ENCODE measurements at regions not wholly inside any gene's neighbourhood (a gene's known extent, or its start where the extent isn't known, plus 50 kb on each side); places are given as distances from the start of the nearest gene placed in this dataset.

- no peaks in the 10 kb centered on the region for H3K9me2 ChIP-seq (replicated peaks; ENCODE audit: insufficient read depth)
- no peak overlapping the region for H2AFZ ChIP-seq
- H3K9me3 ChIP-seq (ENCODE audit: low read depth), result no peaks in the 10 kb centered on the region
- no peak overlapping the region for H3K27ac ChIP-seq
- no peaks in the 10 kb centered on the region for H3K36me3 ChIP-seq (replicated peaks; ENCODE audit: insufficient read depth, low read depth)
- H3K79me2 ChIP-seq, result no peaks in the 10 kb centered on the region
- H3K4me1 ChIP-seq (ENCODE audit: insufficient read depth), result no peaks in the 10 kb centered on the region
- no peak for TF ChIP-seq EZH2 (IDR thresholded peaks at IDR 0.05; ENCODE audit: borderline replicate concordance)
- no peak for TF ChIP-seq CTCF (IDR thresholded peaks at IDR 0.05; ENCODE audit: poor library complexity)
- no peak for TF ChIP-seq EZH2phosphoT487 (IDR thresholded peaks at IDR 0.05; ENCODE audit: low read depth, severe bottlenecking, unreplicated experiment)
- no peaks in the 10 kb centered on the region for H3K27me3 ChIP-seq
- no peak overlapping the region for H3K4me2 ChIP-seq
- WGBS (ENCODE audit: low lambda C conversion rate, missing lambda C conversion rate), result 78% methylated on average over 2 of the region's 2 CpGs
- H4K20me1 ChIP-seq (ENCODE audit: insufficient read depth, poor library complexity, severe bottlenecking), result no peaks in the 10 kb centered on the region
- DNase-seq (ENCODE audit: low spot score), result no peak
- H3K4me3 ChIP-seq, result no peak overlapping the region
These were observed 218.4 kb upstream of the SLCO3A1 start for GRCh38 chr15:91635080-91635479.

GRCh38 chr15:91635641-91636040 lies 217.9 kb upstream of the SLCO3A1 start:
- Histone ChIP-seq H3K27ac (no peak overlapping the region), H3K4me3 (no peak overlapping the region), H3K4me1 (ENCODE audit: insufficient read depth) (no peaks in the 10 kb centered on the region), H3K36me3 (replicated peaks; ENCODE audit: insufficient read depth, low read depth) (no peaks in the 10 kb centered on the region), H2AFZ (no peak overlapping the region), H3K9me3 (ENCODE audit: low read depth) (no peaks in the 10 kb centered on the region), H3K9me2 (replicated peaks; ENCODE audit: insufficient read depth) (no peaks in the 10 kb centered on the region), H3K79me2 (no peaks in the 10 kb centered on the region), H4K20me1 (ENCODE audit: insufficient read depth, poor library complexity, severe bottlenecking) (no peaks in the 10 kb centered on the region), H3K4me2 (no peak overlapping the region), H3K27me3 (no peaks in the 10 kb centered on the region)
- 82% methylated on average over 1 of the region's 1 CpG for WGBS (ENCODE audit: low lambda C conversion rate, missing lambda C conversion rate)
- TF ChIP-seq EZH2 (IDR thresholded peaks at IDR 0.05; ENCODE audit: borderline replicate concordance) (no peak), EZH2phosphoT487 (IDR thresholded peaks at IDR 0.05; ENCODE audit: low read depth, severe bottlenecking, unreplicated experiment) (no peak), CTCF (IDR thresholded peaks at IDR 0.05; ENCODE audit: poor library complexity) (no peak)
- DNase-seq (ENCODE audit: low spot score), result no peak

GRCh38 chr15:91649016-91649415 lies 204.5 kb upstream of the SLCO3A1 start:
- Histone ChIP-seq H3K9me3 (ENCODE audit: low read depth) (no peaks in the 10 kb centered on the region), H3K4me2 (no peak overlapping the region), H3K4me1 (ENCODE audit: insufficient read depth) (no peaks in the 10 kb centered on the region), H3K27me3 (no peaks in the 10 kb centered on the region), H2AFZ (no peak overlapping the region), H3K36me3 (replicated peaks; ENCODE audit: insufficient read depth, low read depth) (no peaks in the 10 kb centered on the region), H3K27ac (no peak overlapping the region), H3K9me2 (replicated peaks; ENCODE audit: insufficient read depth) (no peaks in the 10 kb centered on the region), H4K20me1 (ENCODE audit: insufficient read depth, poor library complexity, severe bottlenecking) (no peaks in the 10 kb centered on the region), H3K79me2 (no peaks in the 10 kb centered on the region), H3K4me3 (no peak overlapping the region)
- 94% methylated on average over 2 of the region's 2 CpGs for WGBS (ENCODE audit: low lambda C conversion rate, missing lambda C conversion rate)
- TF ChIP-seq CTCF (IDR thresholded peaks at IDR 0.05; ENCODE audit: poor library complexity) (no peak), EZH2phosphoT487 (IDR thresholded peaks at IDR 0.05; ENCODE audit: low read depth, severe bottlenecking, unreplicated experiment) (no peak), EZH2 (IDR thresholded peaks at IDR 0.05; ENCODE audit: borderline replicate concordance) (no peak)
- DNase-seq (ENCODE audit: low spot score), result no peak

- no peak for DNase-seq (ENCODE audit: low spot score)
- H3K9me2 ChIP-seq (replicated peaks; ENCODE audit: insufficient read depth), result no peaks in the 10 kb centered on the region
- no peaks in the 10 kb centered on the region for H3K9me3 ChIP-seq (ENCODE audit: low read depth)
- H3K4me2 ChIP-seq, result no peak overlapping the region
- TF ChIP-seq EZH2phosphoT487 (IDR thresholded peaks at IDR 0.05; ENCODE audit: low read depth, severe bottlenecking, unreplicated experiment) (no peak), CTCF (IDR thresholded peaks at IDR 0.05; ENCODE audit: poor library complexity) (no peak), EZH2 (IDR thresholded peaks at IDR 0.05; ENCODE audit: borderline replicate concordance) (no peak)
- no peaks in the 10 kb centered on the region for H3K79me2 ChIP-seq
- no peaks in the 10 kb centered on the region for H4K20me1 ChIP-seq (ENCODE audit: insufficient read depth, poor library complexity, severe bottlenecking)
- H3K36me3 ChIP-seq (replicated peaks; ENCODE audit: insufficient read depth, low read depth), result no peaks in the 10 kb centered on the region
- no peaks in the 10 kb centered on the region for H3K27me3 ChIP-seq
- no peaks in the 10 kb centered on the region for H3K4me1 ChIP-seq (ENCODE audit: insufficient read depth)
- H2AFZ ChIP-seq, result no peak overlapping the region
- no peak overlapping the region for H3K4me3 ChIP-seq
- WGBS (ENCODE audit: low lambda C conversion rate, missing lambda C conversion rate), result 71% methylated on average over 4 of the region's 4 CpGs
- H3K27ac ChIP-seq, result no peak overlapping the region
These were observed 203.6 kb upstream of the SLCO3A1 start for GRCh38 chr15:91649831-91650321.

Data from hepatocyte (in vitro differentiated cells).